SKM-1 (cell line): ENCODE measurements at regions not wholly inside any gene's neighbourhood (a gene's known extent, or its start where the extent isn't known, plus 50 kb on each side); places are given as distances from the start of the nearest gene placed in this dataset.
"Not testable (repeated sequence)": the region's sequence is repeated elsewhere in the genome, so short reads cannot be mapped to it uniquely, and the experiment has no call there.

Experiments
- DNase-seq: peaks from one replicate; lab custom pipeline; 2025; ENCODE audit not compliant: unreplicated experiment; lab: John Stamatoyannopoulos, UW

DNA sequence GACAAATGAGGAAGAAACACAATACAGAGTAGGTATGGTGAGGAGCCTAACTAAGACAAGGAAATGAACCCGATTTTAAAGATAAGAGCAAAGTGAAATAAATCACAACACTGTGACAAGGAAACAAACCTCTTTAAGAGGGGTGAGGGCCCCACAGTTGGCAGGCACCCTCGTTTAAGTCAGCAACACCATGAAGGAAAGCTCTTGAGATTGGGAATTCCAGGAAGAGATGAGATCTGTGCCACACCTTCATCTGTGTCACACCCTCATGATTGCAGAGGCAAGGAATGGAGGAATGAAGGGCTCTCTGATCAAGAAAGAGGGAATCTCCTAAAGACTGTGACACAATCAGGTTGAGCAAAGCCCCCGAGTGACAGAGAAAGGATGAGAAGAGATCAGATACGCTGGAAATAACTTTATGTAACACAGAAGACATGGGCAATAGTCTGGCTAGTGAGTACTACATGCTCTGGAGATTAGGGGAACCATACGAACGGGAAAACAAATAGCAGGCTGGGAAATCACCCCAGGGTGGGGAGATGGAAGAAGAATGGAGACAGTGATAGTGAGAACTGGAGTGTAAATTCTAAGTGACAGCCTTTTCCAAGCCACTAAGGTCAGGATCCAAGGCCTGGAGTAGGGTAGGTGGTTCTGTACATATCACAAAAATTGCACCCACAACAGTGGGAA, 51.7 kb upstream of the TERB2 start:
- not testable (repeated sequence) for DNase-seq
